Left cardiac atrium (tissue), 4 donors: ENCODE measurements at regions not wholly inside any gene's neighbourhood (a gene's known extent, or its start where the extent isn't known, plus 50 kb on each side); places are given as distances from the start of the nearest gene placed in this dataset.
A peak's percentile ranks its signal among the peaks of the same experiment; 100 is the strongest.

ENCODE experiments used
- ATAC-seq, 2 donors: fragments of 200-7000 bp; cut with Tn5 transposase; one replicate each; pipeline ENCODE4 v1.9.1; 2020; ENCODE audit warnings: mild to moderate bottlenecking in 2 of 2, moderate library complexity in 2 of 2
- DNase-seq: peaks from one replicate; pipeline ENCODE4 v3.0.0-alpha.2; 2020
- intact Hi-C, 2 donors: fragments of 100-400 bp; cut with DNase I; formaldehyde crosslinking; loops; one replicate each; pipeline versions ENCODE4 v1.14.1 to v1.15.1; 2022 to 2023
- donor health status: DM: no; HTN: yes; CAD: no.
- donor health status: DM: no; HTN: yes; CAD: no; lungs with severe emphysema.
- donor health status: DM: yes; HTN: yes; CAD: no.
- donor health status: Dilated cardiomyopathy.

DNA sequence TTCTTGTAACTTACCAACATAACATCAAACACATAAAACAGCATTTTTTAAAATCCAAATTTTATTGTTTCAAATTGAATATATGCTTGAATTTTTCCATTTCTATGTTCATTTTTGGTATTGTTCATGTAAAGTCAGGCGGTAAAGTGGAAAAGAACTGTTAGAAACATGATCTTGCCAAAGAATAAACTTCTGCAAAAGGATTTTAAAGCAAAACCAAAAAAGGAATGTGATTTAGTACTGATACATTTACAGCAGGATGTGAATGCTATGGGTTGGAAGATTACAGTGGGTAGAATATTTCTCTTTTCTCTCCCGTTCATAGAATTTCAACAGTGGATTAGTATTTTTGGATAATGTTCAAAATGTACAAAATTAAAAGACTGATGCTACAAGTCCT lies 277.2 kb upstream of the MPDZ start:
- intact Hi-C loops = no loop called here
- DNase-seq (no peak), ATAC-seq (no peak)

DNA sequence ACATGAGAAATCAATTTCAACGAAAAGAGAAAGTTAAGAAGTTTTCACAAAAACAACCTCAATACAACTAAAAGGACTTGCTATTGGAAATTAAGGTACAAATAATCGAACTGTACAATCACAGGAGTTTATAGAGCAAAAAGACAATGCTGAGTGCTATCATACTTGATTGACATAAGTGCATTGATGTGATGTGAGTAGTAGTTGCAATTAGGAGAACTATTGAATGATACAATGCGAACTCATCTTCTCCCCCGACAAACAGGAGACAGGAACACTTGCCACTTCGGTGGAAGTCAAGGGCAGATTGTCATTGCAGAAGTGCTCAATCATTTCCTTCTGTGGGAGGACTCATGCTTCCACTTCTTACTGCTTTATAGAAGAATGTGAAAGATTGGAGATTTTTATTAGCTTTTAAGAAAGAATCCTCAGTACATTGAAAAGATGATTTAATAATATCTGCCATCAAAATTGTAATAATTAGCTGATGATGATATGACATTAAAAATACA lies 276.6 kb upstream of the MPDZ start:
- ATAC-seq = no peak
- DNase-seq = no peak
- intact Hi-C loops = no loop called here

DNA sequence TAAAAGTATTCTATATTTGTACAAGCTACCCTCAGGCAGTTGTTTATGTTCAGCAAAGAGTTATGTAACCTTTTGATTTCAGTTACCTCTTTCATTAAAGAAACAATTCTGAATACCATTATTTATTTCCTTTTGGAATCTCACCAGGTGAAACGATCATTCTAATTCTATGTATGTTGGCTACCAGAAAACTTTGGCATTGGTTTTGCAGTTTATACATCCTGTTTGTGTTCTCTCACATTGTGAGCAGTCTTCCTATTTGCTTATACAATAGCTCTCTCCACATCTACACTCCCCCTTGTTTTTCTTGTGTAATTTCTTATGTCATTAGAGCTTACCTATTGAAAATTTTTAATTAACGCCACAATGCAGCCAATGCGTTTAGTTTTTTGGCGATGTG lies 276.0 kb upstream of the MPDZ start:
- DNase-seq (no peak), ATAC-seq (no peak)
- intact Hi-C loops = no loop called here

DNA sequence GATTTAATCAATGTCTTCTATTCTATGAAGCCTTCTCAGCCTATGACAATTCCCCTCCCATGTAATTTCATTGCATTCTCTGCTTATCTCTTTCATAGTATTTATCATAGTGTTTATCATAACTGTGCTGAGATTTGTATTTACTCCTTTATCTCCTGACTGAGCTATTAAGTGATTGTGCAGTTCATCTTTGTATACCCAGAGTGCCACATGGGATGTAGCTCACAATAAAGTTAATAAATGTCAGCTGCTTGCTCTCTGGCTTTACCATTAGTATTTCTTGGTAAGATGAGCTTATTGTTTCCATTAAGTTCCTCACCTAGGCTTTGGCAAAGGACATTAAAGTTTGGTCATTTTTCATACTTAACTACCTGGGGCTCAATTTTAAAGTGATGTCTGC lies 275.1 kb upstream of the MPDZ start:
- intact Hi-C loops = no loop called here
- DNase-seq (no peak), ATAC-seq (no peak)

DNA sequence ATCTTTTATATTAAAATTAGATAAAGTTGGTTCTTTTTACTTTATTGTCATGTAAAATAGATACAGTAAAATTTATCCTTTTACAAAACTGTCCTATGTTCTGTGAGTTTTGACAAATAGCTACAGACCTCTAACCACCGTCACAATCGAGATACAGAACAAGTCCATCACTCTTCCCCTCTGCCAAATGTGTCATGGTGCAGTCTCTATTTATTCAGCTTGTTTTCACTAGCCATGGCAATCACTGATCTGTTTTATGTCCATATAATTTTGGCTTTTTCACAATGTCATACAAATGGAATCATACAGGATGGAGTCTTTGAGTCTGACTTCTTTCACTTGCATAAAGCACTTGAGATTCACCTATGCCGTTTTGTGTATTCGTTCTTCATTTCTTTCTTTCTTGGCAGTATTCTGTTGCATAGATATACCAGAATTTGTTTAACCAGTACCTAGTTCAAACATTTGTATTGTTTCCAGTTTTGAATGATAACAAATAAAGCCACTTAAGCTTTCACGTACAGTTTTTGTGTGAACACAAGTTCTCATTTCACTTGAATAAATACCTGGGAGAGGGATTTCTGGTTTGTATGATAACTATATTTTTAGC lies 273.2 kb upstream of the MPDZ start:
- intact Hi-C loops = no loop called here

DNA sequence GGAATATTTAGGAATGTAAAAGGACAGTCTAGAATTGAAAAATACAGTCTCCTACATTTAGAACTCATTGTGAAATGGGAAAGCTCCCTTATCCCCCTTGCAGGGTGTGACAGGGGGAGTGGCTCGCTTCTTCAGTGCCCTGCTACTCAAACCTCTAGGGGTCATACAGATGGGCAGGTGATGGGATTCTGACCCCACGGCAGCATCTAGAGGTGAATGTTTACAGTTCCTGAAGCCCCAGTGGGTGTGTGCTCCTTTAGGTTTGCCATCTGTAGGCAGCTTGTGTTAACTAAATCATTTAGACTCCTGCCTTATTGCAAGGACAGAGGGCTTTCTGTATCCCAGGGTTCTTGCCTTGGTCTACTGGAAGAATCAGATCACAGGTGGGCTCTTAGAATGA lies 271.0 kb upstream of the MPDZ start:
- ATAC-seq = no peak
- intact Hi-C loops = no loop called here
- DNase-seq = no peak

More for the DNA sequence above, 273.2 kb upstream of the MPDZ start:
- ATAC-seq (no peak), DNase-seq (no peak)

DNA sequence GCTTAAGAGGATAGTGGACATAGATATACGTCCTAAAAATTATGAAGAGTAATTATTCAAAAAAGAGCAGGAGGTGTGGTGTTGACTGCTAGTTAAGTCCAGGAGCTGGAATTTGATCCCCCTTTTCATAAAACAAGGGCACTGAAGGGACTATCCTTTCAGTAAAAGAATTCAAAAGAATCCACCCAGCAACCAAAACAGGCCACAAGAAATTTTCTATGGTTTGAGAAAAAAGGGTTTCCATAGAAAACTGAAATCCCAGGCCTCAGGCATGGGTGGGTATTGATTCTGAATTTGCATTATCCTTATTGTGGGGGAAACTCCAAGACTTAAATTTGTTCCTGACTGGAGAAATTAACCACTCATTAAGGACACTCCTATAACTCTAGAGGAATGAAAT lies 269.0 kb upstream of the MPDZ start:
- no peak for ATAC-seq
- intact Hi-C loops = no loop called here
- DNase-seq = no peak

DNA sequence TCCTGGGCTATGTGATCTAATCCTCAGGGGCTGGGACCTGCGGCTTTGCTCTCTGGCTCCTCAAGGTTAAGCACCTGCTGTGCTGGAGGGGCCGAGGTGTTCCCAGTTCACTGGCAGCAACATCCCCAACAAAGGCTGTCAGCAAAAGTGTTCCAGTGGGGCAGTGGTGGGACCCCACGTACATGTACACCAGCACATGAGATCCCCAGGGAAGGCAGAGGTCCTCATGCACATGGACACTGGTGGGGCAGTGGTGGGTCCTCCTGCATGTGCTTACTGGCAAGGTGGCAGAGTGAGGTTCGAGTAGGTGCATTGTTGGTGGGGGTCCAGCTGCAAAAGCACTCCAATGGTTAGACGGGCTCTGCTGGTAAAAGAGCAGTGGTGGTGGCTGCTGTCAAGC lies 255.6 kb upstream of the MPDZ start:
- intact Hi-C loops = no loop called here
- ATAC-seq (no peak), DNase-seq (no peak)

DNA sequence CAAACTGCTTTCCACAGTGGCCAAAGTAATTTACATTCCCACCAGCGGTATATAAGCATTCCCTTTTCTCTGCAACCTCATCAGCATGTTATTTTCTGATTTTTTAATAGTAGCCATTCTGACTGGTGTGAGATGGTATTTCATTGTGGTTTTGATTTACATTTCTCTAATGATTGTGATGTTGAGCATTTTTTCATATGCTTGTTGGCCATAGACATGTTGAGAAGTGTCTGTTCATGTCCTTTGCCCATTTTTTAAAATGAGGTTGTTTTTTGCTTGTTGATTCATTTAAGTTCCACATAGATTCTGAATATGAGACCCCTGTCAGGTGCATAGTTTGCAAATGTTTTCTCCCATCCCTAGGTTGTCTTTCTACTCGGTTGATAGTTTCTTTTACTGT lies 254.5 kb upstream of the MPDZ start:
- no peak for ATAC-seq
- no peak for DNase-seq
- intact Hi-C loops = no loop called here

DNA sequence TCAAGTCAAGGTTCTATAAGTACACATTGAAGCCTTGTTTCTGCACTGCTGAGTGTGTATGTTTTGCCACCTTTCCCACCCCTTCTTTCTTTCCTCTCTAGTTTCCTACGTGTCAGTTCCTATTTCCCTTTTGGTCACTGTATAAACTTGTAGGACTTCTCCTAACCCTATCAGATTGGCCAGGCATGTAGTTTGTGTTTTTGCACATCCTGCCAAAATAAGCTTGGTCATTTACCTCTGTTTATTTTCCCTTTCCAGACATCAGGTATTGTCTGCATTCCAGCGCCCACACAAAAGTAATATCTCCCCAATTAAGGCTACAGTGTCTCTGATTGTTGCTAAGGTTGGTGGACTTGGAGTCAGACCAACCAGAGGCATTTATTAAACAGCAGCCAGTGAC lies 252.9 kb upstream of the MPDZ start:
- intact Hi-C loops = no loop called here
- DNase-seq (no peak), ATAC-seq (peak in 1 of 2 donors; percentile 21)

DNA sequence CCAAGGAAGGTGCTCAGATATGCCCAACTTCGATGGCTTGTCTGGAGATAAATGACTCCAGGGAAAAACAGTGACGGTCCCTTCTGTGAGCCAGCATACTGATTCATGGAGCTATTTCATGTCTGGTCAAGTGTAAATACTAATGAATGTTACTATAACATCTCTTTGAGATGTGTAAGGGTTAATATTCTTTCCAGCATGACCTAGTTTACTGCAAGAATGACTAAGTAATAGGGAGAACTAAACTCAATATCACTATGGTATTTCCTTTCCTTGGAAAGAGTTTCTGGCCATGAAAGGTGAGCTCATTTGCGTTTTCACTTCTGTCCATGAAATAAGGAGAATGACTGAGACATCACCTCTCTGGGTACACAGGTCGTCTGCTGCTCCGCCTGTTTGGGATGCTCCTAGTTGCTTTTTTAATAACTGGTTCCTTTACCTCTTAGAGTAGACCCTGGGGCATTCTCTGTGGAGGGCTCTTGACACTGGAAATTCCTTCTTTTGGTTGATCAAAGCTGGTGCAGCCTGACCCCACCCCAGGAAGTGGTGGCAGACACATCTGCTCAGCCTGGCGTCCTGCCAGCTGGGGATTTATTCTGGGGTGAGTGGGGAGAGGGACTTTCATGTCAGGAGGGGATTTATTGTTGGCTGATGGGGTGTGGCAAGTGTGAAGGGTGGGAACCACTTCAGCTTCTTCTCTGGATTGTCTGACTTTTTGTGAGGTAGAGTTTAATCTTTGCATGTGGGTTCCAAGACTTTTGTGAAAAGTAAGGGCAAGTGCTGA lies 250.0 kb upstream of the MPDZ start:
- ATAC-seq (no peak), DNase-seq (no peak)
- intact Hi-C loops = no loop called here

DNA sequence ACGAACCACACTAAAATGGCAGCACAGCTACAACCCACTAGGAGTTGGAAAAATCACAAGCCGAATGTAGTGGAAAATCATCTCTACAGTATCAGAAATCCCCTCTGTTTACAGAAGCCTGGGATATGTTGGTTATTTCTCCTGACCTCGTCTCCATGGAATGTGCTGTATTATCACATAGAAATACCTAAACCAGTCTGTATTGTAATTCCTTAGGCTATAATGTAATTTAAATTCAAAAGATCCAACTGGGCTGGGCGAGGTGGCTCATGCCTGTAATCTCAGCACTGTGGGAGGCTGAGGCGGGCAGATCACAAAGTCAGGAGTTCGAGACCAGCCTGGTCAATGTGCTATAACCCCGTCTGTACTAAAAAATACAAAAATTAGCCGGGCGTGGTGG lies 244.8 kb upstream of the MPDZ start:
- ATAC-seq (no peak), DNase-seq (no peak)
- intact Hi-C loops = no loop called here

DNA sequence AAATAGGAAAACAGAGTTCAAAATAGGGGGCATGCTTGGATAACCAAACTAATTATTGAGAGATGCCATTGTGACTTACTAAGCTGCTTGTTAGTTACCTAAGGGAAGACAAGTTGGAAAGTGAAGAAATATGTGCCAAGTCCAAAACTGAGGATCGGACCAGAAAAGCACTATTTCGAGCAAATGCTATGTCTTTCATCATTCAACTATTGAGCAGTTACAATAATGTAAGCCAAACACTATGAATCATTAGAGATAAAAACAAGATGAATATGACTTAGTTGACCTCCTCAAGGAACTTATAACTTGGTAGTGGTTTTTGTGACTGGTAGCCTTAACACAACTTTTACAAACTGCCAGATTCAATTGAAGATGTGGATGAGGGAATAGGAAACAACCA lies 240.6 kb upstream of the MPDZ start:
- intact Hi-C loops = no loop called here
- no peak for DNase-seq
- peak in 1 of 2 donors; percentile 17 for ATAC-seq

DNA sequence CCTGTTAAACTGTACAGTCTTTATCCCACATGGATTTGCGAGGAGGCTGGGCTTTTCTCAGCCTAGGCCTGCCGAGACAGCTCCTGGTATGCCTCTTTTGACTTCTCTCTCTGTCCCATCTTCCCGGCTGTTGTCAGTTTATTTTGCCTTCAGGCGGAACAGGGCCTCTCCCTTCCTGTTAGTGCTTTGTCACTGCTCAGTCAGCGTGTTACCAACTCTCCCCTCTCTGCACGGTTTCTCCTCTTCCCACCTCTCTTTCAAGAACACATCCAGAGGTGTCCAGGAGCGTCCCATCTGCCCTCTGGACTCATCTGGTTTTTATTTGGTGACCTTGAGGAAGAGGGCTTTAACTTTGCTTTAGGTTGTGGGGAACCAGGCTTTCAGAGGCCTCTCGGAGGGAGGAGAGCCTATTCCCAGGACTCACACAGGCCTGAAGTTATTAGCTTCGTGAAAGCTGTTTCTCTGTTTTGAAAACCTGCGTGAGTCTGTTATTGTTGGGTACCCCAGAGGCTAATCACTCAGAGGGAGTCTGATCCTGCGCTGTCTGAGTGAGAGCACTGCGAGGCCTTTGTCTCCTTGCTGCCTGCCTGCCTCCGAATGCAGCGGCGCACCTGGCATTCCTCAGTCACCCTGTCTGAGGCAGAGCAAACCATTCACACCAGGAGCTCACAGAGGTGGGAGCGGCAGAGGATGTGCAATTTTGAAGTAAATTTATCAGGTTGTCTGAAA lies 234.4 kb upstream of the MPDZ start:
- no peak for DNase-seq
- intact Hi-C loops = no loop called here
- peak; percentile 44 to 49 for ATAC-seq

DNA sequence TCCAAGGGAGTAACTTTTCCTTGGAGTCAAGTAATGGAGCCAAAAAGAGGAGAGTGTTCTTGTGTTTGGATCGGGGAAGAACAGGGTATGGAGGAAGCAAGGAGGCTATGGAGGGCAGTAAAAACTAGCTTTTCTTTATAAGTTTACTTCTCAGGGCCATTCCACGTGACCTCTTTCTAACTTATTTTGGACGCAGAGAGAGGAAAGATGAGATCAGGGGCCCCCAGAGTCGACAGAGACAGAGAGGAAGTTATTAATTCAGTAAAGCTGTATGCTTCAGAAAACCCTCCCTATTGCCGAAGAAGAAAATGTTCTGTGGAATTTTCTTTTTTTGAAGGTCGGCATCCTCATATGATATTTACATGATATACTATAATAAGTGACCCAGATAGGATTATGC lies 233.8 kb upstream of the MPDZ start:
- intact Hi-C loops = no loop called here
- ATAC-seq = peak; percentile 8 to 15
- DNase-seq = no peak

DNA sequence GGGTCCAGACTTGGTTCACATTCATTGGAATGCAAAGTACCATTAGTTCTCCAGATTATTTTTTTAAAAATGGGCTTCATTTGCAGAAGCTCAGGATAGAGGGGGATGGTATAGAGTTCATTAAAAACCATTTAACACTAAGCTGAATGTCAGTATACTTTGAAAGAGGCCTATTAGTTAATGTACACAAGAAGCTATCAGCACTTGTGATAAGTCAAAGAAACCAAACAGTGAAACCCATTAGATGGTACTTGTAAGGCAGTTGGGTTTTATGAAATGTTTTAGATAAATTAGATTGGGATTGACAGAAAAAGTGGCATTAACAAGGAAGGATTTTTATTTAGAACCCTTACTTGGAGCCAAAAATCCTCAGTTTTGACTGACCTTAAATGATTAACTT lies 229.2 kb upstream of the MPDZ start:
- intact Hi-C loops = no loop called here
- no peak for DNase-seq
- ATAC-seq = no peak

DNA sequence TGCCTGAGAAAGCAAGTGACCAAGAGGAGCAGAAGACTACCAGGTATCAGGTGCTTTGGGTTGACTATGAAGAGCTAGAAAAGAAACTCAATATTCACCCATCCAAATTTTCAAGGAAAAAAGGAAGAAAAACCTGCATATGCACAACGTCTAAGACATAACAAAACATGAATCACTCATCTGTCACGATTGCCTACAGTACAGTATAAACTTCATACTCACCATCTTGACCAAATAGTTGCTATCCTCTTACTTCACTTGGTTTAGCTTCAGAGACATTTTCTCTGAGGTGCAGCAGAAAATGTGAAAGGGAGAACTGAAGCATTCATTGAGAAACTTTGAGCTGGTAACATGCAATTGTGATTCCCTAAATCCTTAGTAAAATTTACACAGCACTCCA lies 228.6 kb upstream of the MPDZ start:
- DNase-seq (no peak), ATAC-seq (no peak)
- intact Hi-C loops = no loop called here

DNA sequence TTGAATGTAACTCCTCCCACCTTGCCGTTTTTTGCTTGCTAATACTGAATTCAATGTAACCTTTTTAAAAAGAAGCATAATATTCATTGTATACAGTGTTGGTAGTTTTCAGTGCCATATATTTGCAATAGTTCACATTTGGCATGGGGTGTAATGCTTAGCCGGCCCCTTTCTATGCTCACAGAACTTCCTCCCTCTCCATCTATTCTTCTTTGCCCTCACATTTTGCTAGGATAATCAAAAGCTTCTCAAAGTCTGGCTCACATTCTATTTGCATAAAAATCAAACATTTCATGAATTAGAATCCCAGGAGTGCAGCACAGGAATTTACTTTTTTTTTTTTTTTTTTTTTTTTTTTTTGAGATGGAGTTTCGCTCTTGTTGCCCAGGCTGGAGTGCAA lies 226.3 kb upstream of the MPDZ start:
- intact Hi-C loops = no loop called here
- DNase-seq (no peak), ATAC-seq (no peak)

DNA sequence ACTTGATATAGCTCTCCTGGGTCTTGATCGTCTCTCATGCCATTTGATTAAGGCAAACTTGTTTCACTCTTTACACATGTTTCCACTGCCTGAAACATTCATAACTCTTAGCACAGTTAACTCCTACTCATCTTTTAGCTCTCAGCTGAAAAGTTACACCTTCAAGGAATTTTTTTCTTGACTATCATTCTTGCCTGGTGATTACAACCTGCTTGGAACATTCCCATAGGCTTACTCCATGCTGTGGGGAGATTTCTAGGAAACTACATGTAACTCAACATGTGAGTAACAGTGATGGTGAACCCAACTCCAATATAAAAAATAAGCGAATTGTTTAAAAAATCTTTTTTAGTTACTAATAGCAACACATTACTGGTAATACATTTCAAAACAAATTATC lies 224.1 kb upstream of the MPDZ start:
- no peak for DNase-seq
- intact Hi-C loops = no loop called here
- ATAC-seq = peak in 1 of 2 donors; percentile 52

DNA sequence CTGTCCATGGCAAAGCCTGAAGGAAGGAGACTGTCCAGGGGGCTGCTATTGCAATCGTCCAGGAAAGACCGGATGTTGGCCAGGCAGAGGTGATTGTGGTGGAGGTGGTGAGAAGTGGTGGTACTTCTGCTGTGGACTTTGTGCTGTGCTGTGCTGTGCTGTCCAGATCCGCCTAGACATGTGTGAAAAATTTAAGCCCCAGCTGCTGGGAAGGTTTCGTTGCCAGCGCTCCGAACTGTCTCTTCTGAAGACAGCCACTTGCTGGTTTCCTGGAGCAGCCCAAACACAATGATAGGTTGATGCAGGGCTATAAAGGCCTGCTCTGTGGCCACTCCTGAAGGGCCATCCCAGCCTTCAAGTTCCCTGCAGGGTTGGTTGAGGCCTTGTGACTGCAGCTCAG lies 223.0 kb upstream of the MPDZ start:
- DNase-seq (no peak), ATAC-seq (peak in 1 of 2 donors; percentile 90)
- intact Hi-C loops = no loop called here

DNA sequence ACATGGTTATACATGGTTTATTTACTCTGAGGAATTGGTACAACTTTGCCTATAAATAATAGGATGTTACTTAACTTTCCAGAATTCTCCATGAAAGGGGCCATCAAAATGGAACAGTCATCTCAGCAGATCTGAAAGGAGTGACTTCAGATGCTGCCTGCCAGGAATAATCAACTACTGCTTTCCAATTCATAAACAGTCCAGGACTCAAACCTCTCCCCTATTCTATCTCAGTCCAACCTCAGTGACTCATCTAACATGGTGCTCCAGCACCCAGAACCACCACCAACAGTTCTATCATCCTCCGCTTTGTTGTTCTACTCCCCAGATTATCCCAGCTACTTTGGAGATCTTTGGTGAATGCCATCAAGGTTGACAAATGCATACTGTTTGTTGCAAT lies 221.5 kb upstream of the MPDZ start:
- intact Hi-C loops = no loop called here
- DNase-seq (no peak), ATAC-seq (no peak)
